NT2/D1 (cell line): ENCODE measurements at regions not wholly inside any gene's neighbourhood (a gene's known extent, or its start where the extent isn't known, plus 50 kb on each side); places are given as distances from the start of the nearest gene placed in this dataset.

Experiments
- SUZ12 ChIP-seq: IDR thresholded peaks from 2 replicates; pipeline ENCODE4 v1.6.1; 2011; ENCODE audit not compliant: insufficient read length, insufficient read depth; ENCODE audit errors: extremely low read depth
- YY1 ChIP-seq: IDR thresholded peaks from 2 replicates; pipeline ENCODE4 v1.6.1; 2011; ENCODE audit not compliant: insufficient read length, insufficient read depth
- ZNF274 ChIP-seq: IDR thresholded peaks from 2 replicates; pipeline ENCODE4 v1.6.1; 2011; ENCODE audit warnings: mild to moderate bottlenecking, low read depth, low read length

DNA sequence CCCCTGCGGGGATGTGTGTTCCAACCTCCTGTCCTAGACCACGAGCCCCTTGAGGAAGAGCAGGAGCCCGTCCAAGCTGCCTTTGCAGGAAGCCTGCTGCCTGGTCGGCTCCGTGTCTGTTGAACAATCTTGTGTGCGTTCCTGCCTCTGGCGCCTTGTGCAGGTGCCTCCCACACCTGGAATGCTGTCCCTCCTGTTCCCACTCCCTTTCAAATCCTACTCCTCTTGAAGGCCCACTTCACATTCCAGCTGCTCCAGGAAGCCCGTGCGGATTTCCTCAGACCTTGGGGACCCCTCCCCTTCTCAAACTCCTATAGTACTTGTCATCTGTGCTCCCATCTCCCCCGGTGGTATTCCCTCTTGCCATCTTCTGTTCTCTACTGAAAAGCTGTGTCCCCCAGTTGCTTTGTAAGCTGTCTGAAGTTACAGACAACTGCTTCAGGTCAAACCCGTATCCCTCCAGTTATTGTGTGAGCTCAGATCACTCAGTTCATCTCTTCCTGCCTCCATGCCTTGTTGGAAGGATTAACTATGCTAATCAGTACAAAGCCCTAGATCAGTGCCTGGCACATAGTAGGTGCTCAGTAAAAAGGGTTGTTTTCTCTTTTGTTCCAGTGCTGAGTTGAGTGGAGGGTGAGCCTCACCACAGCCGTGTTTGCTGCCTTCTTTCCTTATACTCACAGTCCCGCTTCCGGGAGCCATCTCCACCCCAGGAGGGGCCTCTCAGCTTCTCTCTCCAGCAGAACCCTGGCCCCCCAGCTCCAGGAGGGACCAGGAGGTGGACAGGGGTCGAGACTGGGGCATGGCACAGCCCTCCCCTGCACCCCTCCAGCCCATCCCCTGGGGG lies 241.8 kb upstream of the CIBAR2 start:
- TF ChIP-seq YY1 (no peak), SUZ12 (no peak), ZNF274 (no peak)
